Erythroblast (primary cell): ENCODE measurements at regions not wholly inside any gene's neighbourhood (a gene's known extent, or its start where the extent isn't known, plus 50 kb on each side); places are given as distances from the start of the nearest gene placed in this dataset.

Experiments used
- GATA1 ChIP-seq: IDR thresholded peaks from 2 replicates; pipeline ENCODE4 v1.6.1; 2011; ENCODE audit warnings: low read depth, mild to moderate bottlenecking, control low read depth, low read length, moderate library complexity
- POLR2A ChIP-seq: IDR thresholded peaks from 2 replicates; pipeline ENCODE4 v1.6.1; 2011; ENCODE audit warnings: mild to moderate bottlenecking, low read length

DNA sequence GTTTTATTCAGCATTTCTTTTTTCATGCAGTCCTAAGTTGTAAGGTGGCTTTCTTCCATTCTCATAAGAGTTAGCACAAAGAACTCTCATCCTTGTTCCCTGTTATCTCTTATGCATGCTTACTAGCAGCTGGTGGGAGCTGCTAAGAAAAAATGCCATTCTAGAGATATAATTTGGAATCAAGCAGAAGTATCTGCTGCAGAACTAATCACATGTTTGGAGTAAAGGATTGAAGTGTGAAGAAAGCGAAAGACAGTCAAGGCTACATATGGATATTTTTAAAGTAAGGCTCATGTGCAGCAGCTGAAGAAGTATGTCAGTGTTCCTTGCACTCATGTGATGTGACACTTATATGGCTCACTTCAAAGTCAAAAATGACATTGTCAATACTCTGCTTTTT lies 116.2 kb upstream of the PCED1B start:
- TF ChIP-seq POLR2A (no peak), GATA1 (no peak)
